ENCODE measurements at regions not wholly inside any gene's neighbourhood (a gene's known extent, or its start where the extent isn't known, plus 50 kb on each side); places are given as distances from the start of the nearest gene placed in this dataset.

DNA sequence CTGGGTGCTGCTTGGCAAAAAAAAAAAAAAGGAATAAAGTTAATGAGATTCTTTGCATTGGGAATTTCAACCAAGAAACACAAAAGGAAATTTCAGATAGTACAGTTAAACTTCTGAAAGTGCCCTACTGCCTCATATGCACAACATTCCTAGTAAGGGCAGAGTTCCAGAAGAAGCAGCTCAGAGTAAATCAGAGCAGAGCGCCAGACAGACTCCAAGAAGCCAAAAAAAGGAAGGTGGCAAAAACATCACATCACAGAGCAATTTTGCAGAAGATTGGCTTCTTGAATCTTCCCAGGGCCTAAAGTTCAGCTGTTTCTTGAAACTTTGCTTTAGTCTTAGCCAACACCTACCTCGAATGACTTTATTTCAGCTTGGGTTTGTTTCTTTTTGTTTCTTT lies 544.1 kb downstream of the XPNPEP1 start:
- TF ChIP-seq EP300 (IDR thresholded peaks at IDR 0.05) (no peak), CHD4 (IDR thresholded peaks at IDR 0.05; ENCODE audit: borderline replicate concordance) (no peak), BHLHE40 (IDR thresholded peaks at IDR 0.05; ENCODE audit: low read depth, low read length) (no peak), PHF8 (IDR thresholded peaks at IDR 0.05; ENCODE audit: borderline replicate concordance, low read depth) (no peak), RFX5 (IDR thresholded peaks at IDR 0.05) (no peak), CHD2 (IDR thresholded peaks at IDR 0.05; ENCODE audit: low read length, partially characterized antibody) (no peak), POLR2A (IDR thresholded peaks at IDR 0.05; ENCODE audit: low read length) (no peak), RAD21 (conservative IDR thresholded peaks at IDR 0.05 in 1 of 2, IDR thresholded peaks at IDR 0.05 in 1 of 2) (no peak)
- TF ChIP-seq, protein P1, sequence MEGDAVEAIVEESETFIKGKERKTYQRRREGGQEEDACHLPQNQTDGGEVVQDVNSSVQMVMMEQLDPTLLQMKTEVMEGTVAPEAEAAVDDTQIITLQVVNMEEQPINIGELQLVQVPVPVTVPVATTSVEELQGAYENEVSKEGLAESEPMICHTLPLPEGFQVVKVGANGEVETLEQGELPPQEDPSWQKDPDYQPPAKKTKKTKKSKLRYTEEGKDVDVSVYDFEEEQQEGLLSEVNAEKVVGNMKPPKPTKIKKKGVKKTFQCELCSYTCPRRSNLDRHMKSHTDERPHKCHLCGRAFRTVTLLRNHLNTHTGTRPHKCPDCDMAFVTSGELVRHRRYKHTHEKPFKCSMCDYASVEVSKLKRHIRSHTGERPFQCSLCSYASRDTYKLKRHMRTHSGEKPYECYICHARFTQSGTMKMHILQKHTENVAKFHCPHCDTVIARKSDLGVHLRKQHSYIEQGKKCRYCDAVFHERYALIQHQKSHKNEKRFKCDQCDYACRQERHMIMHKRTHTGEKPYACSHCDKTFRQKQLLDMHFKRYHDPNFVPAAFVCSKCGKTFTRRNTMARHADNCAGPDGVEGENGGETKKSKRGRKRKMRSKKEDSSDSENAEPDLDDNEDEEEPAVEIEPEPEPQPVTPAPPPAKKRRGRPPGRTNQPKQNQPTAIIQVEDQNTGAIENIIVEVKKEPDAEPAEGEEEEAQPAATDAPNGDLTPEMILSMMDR (IDR thresholded peaks at IDR 0.05) = no peak
